HG03066 (cell line): ENCODE measurements at regions not wholly inside any gene's neighbourhood (a gene's known extent, or its start where the extent isn't known, plus 50 kb on each side); places are given as distances from the start of the nearest gene placed in this dataset.
"Not testable (repeated sequence)": the region's sequence is repeated elsewhere in the genome, so short reads cannot be mapped to it uniquely, and the experiment has no call there.

Experiments
- ATAC-seq: cut with Tn5 transposase; IDR thresholded peaks from one replicate; pipeline ENCODE4 v1.9.1; 2021; ENCODE audit warnings: low read depth; ENCODE audit not compliant: unreplicated experiment

DNA sequence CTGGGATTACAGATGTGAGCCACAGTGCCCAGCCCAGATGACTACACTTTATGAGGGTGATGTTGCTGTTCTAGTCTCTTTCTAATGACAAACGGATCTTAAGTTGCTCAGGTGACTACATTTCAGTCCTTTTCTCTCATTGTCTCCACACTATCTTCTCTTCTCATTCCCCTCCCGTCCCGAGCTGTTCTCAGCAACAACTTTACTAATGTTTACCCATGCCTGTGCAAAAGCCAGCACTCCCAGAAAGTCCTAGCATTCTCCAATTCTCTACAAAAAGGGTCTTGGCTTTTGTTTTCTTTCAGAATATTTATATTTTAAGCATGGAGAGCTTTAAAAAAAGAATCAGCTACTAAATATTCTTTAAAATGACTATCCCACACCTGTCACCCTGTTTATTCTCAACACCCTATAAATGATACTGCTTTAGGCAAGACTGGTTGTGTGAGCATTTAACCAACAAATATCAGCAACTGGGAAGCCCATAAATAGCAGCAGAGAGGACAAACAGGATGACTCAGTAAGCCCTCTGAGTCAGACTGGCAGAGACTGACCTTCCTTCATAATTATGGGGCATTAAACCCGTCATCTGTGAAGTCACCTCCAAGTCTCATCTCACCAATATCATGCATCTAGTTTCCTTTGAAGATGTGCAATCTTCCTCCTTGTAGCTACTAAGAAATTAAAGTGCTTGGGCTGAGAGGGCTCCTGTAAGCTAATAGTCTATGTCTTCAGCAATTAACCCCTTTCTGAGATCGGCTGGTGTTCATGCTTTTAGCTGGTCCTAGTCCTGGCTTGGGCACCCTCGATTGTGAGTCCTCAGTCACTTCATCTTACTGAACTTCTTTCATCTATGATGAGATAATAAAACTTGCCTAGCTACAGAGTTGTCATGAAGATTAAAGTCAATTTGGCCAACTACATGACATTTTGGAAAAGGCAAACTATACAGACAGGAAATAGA, 72.6 kb upstream of the KIF2A start:
- ATAC-seq: not testable (repeated sequence)

DNA sequence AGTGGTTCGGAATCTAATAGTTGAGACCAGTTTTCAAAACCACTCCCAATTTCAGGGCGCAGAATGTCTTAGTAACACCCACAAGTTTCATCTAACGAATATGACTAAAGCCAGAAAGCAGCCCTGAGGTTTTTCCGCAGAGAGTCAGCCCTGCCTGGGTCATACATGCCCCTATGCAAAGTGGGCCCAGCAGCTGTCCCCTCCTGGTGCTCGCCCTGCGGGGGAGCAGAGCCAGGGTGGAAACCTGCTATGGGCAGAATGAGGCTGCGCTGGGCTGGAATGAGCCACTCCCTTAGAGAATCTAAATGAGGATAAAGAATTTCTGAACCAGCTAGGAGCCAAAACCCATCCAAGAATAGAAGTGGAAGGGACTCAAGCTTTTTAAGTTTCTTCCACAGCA, 69.4 kb upstream of the KIF2A start:
- ATAC-seq: not testable (repeated sequence)

DNA sequence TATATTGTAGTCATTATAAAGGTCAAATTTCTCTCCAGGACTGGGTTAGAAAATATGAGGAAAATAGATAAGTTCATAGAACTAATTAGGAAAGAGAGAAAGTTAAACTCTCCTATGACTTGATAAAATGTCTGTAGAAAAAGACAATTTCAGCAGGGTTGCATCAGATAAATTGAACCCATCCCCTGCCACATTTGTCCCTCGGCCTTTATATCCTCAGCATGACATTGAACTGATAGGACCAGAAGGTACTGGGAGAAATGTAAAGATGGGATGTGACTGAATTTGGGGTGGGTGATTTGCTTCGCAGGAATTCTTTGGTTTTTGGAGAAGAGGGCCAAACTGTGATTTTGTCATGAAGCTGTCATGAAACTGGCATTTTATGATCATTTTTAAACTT, 68.1 kb upstream of the KIF2A start:
- not testable (repeated sequence) for ATAC-seq

DNA sequence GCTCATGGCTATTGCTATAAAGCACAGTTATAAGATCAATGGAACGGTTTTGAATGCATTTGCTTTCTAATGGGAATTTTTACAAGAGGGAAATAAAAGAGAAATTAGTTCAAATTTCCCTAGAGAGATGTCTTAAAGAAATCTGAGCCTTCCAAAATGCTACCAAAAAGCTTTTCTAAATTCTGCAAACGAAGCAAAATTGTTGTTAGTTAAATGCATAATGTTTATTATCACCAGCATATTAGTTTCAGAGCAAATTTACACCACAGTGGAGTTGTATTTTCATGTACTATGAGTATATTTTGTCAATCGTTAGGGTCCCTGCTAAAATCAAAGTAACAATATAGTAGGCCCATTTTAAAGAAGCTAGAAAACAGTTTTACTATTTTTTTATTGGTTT, 67.4 kb upstream of the KIF2A start:
- ATAC-seq: not testable (repeated sequence)

DNA sequence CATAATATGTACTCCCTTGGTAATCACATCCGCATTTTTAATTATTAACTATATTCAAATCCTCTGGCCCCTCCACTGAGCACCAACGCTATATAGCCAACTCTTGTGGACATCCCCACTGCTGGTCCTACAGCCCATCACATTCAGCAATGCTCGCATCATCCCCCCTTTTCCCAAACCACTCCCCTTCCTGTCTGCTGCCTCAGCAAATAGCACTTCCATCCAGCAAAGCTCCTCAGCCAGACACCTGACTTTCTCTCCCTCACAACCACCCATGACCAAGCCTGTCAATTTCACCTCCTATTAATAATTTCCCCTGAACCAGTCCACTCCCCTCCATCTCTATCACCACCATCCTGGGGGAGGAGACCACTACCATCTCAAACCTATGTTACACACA, 65.5 kb upstream of the KIF2A start:
- not testable (repeated sequence) for ATAC-seq

DNA sequence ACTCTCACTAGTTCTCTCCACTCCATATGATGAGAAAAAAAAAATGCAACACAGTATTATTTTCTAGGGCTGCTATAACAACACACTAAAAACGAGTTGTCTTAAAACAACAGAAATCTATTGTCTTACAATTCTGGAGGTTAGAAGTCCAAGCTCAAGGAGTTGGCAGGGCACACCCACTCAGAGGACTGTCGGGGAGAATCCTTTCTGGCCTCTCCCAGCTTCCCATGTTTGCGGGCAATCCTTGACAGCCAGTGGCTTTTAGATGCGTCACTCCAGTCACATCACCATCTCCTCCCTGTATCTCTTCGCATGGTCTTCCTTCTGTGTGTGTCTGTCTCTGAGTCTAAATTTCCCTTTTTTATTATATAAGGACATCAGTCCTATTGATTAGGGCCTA, 64.0 kb upstream of the KIF2A start:
- not testable (repeated sequence) for ATAC-seq

DNA sequence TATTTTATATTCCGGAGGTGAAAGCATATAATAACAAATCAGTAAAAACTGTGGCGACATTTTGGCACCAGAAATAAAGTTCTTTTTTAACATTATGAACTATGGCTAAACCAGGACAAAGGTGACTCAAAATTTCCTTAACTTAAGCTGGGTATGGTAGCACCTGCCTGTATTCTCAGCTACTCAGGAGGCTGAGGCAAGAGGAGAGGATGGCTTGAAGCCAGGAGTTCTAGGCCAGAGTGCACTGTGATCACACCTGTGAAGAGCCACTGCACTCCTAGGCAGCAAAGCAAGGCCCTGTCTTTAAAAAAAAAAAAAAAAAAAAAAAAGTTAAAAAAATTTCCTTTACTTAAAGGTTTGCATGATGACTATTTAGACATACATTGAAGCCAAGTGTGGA, 63.0 kb upstream of the KIF2A start:
- not testable (repeated sequence) for ATAC-seq

DNA sequence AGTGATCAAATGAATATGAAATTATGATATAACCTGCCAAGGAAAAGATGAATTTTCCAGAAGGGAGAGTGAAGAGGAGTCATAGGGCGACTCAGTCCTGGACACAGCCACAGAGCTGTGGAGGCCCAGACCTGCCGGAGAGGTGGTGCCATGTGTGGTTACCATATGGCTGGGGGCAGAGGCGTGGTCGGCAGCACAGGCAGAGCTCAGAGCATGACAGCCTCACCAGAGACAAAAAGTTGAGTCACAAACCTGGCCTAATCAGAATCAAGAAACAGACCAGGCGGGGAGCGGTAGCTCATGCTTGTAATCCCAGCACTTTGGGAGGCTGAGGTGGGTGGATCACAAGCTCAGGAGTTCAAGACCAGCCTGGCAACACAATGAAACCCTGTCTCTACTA, 57.8 kb upstream of the KIF2A start:
- not testable (repeated sequence) for ATAC-seq

DNA sequence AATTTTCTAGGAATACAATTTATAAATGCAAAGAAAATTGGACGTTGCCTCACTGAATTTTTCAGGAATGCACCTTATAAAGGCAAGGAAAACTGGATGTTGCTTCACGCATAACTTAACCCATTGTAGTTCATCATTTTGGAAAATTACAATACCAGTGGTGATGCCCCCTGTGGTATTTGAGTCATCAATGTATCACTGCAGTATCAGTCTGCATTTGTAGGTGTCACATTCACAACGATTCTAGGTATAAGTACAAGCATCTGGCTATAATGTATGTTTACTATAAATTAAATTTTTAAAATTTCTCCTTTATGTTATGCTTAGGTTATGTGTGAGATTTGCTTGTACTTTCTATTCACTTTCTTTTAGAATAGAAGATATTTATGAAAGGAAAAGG, 55.9 kb upstream of the KIF2A start:
- not testable (repeated sequence) for ATAC-seq

DNA sequence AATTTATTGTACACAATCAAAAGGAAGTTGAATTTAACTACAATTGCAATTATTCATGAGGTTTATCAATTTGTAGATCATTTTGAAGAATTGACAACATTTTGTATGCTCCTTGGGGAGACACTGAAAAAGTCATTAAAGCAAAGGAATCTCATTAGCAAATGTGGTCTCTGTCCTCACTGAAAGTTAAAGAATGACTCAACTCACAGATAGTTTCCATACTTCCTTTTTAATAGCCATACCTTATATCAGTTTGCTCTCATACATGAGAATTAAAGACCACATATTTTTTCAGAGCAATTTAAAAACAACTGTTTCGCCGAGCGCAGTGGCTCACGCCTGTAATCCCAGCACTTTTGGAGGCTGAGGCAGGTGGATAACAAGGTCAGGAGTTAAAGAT, 55.1 kb upstream of the KIF2A start:
- not testable (repeated sequence) for ATAC-seq

DNA sequence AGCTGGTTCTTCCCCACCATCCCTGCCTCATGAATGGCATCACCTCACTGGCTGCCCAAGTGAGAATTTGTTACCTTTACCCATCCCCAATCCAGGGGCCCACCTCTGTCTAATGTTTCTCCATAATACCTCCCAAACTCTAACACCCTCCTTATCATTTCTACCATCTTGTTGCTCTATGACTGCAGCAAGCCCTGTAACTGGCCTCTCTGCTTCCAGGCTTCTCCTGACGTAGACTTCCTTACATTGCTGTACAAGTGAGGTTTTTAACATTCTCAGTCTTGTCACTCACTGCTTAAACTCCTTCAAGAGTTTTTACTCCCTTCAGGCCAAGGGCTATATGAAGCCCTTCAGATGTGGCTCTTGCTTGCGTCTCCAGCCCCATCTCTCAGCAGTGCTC, 53.5 kb upstream of the KIF2A start:
- not testable (repeated sequence) for ATAC-seq

DNA sequence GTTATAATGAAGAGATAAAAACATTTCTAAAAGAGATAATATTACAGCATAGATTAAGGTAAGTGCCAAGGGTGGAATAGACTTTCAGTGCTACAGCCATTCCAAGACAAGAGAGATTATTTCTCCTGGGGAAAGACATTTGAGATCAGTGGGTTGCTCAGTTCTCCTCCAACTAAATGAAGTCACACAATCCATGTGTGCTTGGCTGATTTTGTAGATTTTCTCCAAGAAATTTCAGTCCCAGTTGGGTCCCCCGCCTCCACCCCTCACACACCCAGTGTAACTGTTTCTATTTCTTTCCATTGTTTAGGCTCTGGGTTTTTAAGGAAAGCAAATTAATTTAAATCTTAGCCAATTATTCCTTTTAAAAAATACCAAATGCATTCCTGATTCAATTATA, 50.5 kb upstream of the KIF2A start:
- not testable (repeated sequence) for ATAC-seq

DNA sequence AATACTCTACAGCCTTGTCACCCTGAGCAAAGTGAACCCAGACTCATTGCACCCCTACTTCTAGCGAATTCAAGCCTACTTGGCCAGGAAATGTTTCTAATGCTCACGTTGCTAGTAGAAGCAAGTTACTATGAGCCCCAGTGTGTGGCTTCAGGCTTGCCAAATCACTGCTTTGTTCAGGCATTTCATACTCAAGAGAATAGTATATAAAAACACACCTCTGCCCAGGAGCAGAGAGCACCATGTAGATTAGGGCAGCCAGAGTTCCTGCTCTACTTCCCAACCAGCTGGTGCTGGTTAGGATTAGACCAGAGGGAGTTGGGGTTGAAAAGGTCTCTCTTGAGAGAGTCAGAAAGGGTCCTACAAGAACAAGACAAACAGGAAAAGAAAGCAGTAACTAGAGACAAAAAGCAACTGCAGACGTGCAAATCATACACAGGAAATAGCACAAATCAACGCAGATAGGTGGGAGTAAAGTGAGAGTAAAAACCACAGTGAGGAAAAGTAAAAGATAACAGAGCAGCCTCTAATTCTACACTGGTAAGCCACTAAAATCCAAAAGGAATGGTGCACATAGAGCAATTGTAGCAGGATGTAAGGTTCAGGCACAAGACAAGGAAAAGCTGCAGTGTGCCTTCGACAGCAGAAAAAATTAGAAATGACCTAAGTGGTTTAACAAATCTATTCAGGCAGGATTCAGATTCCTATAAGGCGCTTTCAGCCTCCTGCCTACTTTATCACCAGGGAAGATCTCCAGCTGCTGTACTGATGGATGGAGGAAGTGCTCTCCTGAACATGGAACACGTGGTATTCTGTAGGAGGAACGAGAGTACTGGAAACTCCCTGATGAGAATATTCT, 49.6 kb upstream of the KIF2A start:
- ATAC-seq: no peak
